ENCODE measurements at regions not wholly inside any gene's neighbourhood (a gene's known extent, or its start where the extent isn't known, plus 50 kb on each side); places are given as distances from the start of the nearest gene placed in this dataset.

DNA sequence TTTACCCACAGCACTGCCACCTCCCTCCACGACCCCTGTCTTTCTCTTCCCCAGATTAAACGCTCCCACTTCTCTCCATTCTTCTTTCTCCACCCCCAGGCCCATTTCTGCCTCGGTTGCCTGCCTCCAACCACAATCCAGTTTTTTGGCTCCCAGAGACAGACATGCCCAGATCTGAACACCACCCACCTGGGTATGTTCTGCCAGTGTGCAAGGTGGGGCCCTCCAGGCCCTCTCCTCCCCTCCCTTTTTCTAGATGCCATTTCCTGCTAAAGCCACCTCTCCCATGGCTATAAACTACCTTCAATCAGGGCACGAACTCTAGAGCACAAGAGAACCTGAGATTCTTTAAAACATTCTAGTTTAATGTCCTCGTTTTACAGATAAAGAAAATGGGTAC, 63.3 kb downstream of the IRF2BPL start:
- intact Hi-C loops (cut with DNase I), result loop anchor here in 1 of 10 donors (2.0 to 5.0 kb wide), 2 partner anchors 42 to 56 kb away; no protein-coding TSS in a partner anchor
- Histone ChIP-seq H3K9me3 (no peaks in the 10 kb centered on the region), H3K36me3 (no peaks in the 10 kb centered on the region), H3K27me3 (no peaks in the 10 kb centered on the region), H3K4me1 (peaks cover 0 to 27% (median 13%) of the 10 kb centered on the region in 12 donors), H3K27ac (peak overlapping the region in 1 of 12 donors; percentile 14), H3K4me3 (no peak overlapping the region)
- TF ChIP-seq, protein P1, sequence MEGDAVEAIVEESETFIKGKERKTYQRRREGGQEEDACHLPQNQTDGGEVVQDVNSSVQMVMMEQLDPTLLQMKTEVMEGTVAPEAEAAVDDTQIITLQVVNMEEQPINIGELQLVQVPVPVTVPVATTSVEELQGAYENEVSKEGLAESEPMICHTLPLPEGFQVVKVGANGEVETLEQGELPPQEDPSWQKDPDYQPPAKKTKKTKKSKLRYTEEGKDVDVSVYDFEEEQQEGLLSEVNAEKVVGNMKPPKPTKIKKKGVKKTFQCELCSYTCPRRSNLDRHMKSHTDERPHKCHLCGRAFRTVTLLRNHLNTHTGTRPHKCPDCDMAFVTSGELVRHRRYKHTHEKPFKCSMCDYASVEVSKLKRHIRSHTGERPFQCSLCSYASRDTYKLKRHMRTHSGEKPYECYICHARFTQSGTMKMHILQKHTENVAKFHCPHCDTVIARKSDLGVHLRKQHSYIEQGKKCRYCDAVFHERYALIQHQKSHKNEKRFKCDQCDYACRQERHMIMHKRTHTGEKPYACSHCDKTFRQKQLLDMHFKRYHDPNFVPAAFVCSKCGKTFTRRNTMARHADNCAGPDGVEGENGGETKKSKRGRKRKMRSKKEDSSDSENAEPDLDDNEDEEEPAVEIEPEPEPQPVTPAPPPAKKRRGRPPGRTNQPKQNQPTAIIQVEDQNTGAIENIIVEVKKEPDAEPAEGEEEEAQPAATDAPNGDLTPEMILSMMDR (IDR thresholded peaks at IDR 0.05), result no peak
- no peak for TF ChIP-seq POLR2A (IDR thresholded peaks at IDR 0.05)
- DNase-seq (no peak), ATAC-seq (no peak)
- 85 to 91% (median 88%) methylated on average over 5 of the region's 5 CpGs for WGBS, 4 donors

DNA sequence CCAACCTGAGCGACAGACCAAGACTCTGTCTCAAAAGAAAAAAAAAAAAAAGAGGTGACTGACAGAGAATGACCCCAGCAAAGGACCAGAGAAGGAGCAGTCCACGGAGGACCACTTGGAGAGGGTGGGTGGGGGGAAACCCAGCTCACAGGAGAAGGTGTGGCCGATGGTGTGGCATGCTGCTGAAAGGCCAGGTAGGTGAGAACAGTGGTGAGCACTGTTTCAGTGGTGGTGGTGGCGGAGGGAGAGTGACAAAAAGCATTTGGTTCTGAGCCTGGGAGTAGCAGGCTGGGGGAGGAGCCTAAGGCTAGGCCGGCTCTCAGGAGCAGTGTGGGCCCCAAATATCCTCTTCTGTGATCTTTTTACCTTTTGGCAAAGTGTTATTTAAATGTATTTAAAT, 63.8 kb downstream of the IRF2BPL start:
- Histone ChIP-seq H3K27ac (peak overlapping the region in 1 of 12 donors; percentile 14), H3K9me3 (no peaks in the 10 kb centered on the region), H3K36me3 (no peaks in the 10 kb centered on the region), H3K27me3 (no peaks in the 10 kb centered on the region), H3K4me1 (peaks cover 0 to 27% (median 13%) of the 10 kb centered on the region in 12 donors), H3K4me3 (no peak overlapping the region)
- intact Hi-C loops (cut with DNase I), result loop anchor here in 4 of 10 donors (2.0 to 5.0 kb wide), 3 partner anchors 43 to 56 kb away; no protein-coding TSS in a partner anchor
- ATAC-seq (peak in 1 of 4 donors; percentile 10), DNase-seq (no peak)
- TF ChIP-seq, protein P1 (IDR thresholded peaks at IDR 0.05), result no peak
- no peak for TF ChIP-seq POLR2A (IDR thresholded peaks at IDR 0.05)
- 52 to 79% (median 66%) methylated on average over 5 of the region's 5 CpGs for WGBS, 4 donors

DNA sequence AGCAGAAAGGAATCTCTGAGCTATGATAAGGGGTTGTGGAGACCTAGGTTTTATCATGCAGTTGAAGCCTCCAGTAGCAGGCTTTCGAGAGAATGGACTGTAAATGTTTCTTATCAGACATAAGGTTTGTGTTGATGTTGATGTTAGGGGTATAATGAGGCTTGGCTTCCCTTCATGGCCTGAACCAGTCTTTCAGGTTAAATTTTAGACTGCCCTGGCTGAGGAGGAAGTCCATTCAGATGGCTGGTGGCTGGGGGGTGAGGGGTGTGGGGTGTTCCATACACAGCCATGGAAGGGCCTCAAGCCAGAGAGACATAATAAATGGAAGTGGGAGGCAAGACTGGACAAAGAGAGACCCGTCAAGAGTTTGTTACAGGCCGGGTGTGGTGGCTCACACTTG, 65.1 kb downstream of the IRF2BPL start:
- H3K4me1 ChIP-seq, result peaks cover 0 to 40% (median 16%) of the 10 kb centered on the region in 12 donors
- no peaks in the 10 kb centered on the region for H3K27me3 ChIP-seq
- no peak for TF ChIP-seq POLR2A (IDR thresholded peaks at IDR 0.05)
- TF ChIP-seq, protein P1 (IDR thresholded peaks at IDR 0.05), result no peak
- no peak overlapping the region for H3K4me3 ChIP-seq
- peak overlapping the region in 1 of 12 donors; percentile 90 for H3K27ac ChIP-seq
- ATAC-seq (no peak), DNase-seq (no peak)
- H3K9me3 ChIP-seq, result no peaks in the 10 kb centered on the region
- intact Hi-C loops (cut with DNase I), result loop anchor here in 3 of 10 donors (5.0 kb wide), 2 partner anchors 44 to 49 kb away; no protein-coding TSS in a partner anchor
- H3K36me3 ChIP-seq, result no peaks in the 10 kb centered on the region
- WGBS, 4 donors, result 70 to 86% (median 75%) methylated on average over 3 of the region's 3 CpGs

DNA sequence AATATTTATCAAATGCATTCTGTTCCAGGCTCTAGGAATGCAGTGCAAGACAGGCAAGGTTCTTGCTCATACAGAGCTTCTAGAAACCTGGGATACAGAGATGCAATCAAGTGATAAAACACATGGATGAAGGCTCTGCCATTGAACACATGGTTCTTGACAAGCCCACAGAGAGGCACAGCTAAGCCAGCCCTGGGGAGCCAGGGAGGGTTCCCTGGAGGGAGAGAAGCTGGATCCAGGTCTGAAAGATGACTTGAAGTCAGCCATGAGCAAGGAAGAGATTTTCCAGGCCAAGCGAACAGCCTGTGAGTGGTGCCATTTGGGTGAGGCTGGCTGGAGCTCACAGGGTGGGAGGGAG, 66.2 kb downstream of the IRF2BPL start:
- intact Hi-C loops (cut with DNase I), result loop anchor here in 3 of 10 donors (5.0 kb wide), 2 partner anchors 45 to 50 kb away; no protein-coding TSS in a partner anchor
- Histone ChIP-seq H3K4me3 (peak overlapping the region; percentile 8 to 68 (median 51)), H3K4me1 (peaks cover 0 to 51% (median 21%) of the 10 kb centered on the region in 12 donors), H3K27me3 (no peaks in the 10 kb centered on the region), H3K27ac (peak overlapping the region; percentile 56 to 99 (median 88)), H3K36me3 (no peaks in the 10 kb centered on the region), H3K9me3 (no peaks in the 10 kb centered on the region)
- TF ChIP-seq POLR2A (IDR thresholded peaks at IDR 0.05), result no peak
- TF ChIP-seq, protein P1 (IDR thresholded peaks at IDR 0.05), result no peak
- DNase-seq (peak in 1 of 5 donors; percentile 14), ATAC-seq (no peak)
- WGBS, 4 donors, result 50 to 91% (median 77%) methylated on average over 1 of the region's 1 CpG

Data from heart left ventricle (tissue), 16 donors.